Fibroblast of lung (primary cell): ENCODE measurements at regions not wholly inside any gene's neighbourhood (a gene's known extent, or its start where the extent isn't known, plus 50 kb on each side); places are given as distances from the start of the nearest gene placed in this dataset.

Experiments used
- EZH2 ChIP-seq: IDR thresholded peaks from 2 replicates; pipeline ENCODE4 v1.5.1; 2012; ENCODE audit warnings: low read length, control low read depth, mild to moderate bottlenecking; ENCODE audit errors: missing control alignments
- TF ChIP-seq, protein P1 (sequence below), 2 donors: IDR thresholded peaks in 1 of 2; conservative IDR thresholded peaks in 1 of 2; 1 replicate in 1 of 2; 2 replicates in 1 of 2; pipeline ENCODE4 v1.5.1; 2011 to 2012; ENCODE audit warnings: low read length in 2 of 2, control low read depth in 1 of 2, inconsistent platforms in 1 of 2, low read depth in 1 of 2, mild to moderate bottlenecking in 1 of 2

DNA sequence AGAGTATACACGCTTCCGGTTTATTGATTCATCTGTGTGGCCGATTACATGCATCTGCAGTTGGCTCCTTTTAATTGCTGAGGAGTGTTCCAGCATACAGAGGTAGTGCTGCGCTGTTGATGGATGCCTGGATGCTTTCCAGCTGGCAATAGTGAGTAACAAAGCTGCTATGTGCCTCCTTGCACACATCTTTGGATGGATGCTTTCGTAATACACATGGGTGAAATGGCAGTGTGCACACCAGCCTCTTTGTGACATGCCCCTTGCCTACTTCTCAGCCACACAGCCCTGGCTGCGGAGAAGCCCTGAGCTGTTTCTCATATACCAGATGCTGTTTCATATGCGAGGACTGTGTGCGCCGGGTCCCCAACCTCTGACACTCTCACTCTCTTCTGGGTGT lies 151.0 kb downstream of the GADD45G start:
- TF ChIP-seq, protein P1, sequence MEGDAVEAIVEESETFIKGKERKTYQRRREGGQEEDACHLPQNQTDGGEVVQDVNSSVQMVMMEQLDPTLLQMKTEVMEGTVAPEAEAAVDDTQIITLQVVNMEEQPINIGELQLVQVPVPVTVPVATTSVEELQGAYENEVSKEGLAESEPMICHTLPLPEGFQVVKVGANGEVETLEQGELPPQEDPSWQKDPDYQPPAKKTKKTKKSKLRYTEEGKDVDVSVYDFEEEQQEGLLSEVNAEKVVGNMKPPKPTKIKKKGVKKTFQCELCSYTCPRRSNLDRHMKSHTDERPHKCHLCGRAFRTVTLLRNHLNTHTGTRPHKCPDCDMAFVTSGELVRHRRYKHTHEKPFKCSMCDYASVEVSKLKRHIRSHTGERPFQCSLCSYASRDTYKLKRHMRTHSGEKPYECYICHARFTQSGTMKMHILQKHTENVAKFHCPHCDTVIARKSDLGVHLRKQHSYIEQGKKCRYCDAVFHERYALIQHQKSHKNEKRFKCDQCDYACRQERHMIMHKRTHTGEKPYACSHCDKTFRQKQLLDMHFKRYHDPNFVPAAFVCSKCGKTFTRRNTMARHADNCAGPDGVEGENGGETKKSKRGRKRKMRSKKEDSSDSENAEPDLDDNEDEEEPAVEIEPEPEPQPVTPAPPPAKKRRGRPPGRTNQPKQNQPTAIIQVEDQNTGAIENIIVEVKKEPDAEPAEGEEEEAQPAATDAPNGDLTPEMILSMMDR (conservative IDR thresholded peaks at IDR 0.05 in 1 of 2, IDR thresholded peaks at IDR 0.05 in 1 of 2; ENCODE audit: low read depth in 1 of 2, low read length in 2 of 2), result no peak
- no peak for TF ChIP-seq EZH2
